GM12875 (cell line): ENCODE measurements at regions not wholly inside any gene's neighbourhood (a gene's known extent, or its start where the extent isn't known, plus 50 kb on each side); places are given as distances from the start of the nearest gene placed in this dataset.
"Not testable (repeated sequence)": the region's sequence is repeated elsewhere in the genome, so short reads cannot be mapped to it uniquely, and the experiment has no call there.

ENCODE experiments used
- H3K4me3 ChIP-seq: one replicate; pipeline ENCODE4 v1.5.1; 2011; ENCODE audit warnings: low read depth, low read length, control low read depth
- TF ChIP-seq, protein P1 (sequence below): IDR thresholded peaks from 2 replicates; pipeline ENCODE4 v1.5.1; 2011; ENCODE audit warnings: low read depth, mild to moderate bottlenecking, control low read depth, inconsistent platforms, low read length, moderate library complexity, borderline replicate concordance; ENCODE audit not compliant: insufficient read depth

DNA sequence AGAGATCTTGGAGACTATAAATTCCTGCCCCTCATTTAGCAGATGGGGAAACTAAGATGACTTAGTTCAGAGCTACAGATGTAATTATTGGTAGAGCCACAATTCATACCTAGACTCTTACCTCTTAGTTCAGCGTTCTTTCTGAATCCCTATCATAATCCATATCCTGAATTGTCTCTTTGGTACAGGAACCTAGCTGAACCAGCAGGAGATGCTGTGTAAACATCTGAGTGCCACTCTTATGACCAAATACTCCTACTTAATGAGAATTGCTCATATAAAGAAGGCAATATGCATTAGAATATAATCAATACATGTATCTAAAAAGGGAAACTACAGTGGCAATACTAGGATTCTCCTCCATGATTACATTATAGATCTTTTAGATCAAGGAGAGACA lies 459.0 kb downstream of the SIPA1L2 start:
- TF ChIP-seq, protein P1, sequence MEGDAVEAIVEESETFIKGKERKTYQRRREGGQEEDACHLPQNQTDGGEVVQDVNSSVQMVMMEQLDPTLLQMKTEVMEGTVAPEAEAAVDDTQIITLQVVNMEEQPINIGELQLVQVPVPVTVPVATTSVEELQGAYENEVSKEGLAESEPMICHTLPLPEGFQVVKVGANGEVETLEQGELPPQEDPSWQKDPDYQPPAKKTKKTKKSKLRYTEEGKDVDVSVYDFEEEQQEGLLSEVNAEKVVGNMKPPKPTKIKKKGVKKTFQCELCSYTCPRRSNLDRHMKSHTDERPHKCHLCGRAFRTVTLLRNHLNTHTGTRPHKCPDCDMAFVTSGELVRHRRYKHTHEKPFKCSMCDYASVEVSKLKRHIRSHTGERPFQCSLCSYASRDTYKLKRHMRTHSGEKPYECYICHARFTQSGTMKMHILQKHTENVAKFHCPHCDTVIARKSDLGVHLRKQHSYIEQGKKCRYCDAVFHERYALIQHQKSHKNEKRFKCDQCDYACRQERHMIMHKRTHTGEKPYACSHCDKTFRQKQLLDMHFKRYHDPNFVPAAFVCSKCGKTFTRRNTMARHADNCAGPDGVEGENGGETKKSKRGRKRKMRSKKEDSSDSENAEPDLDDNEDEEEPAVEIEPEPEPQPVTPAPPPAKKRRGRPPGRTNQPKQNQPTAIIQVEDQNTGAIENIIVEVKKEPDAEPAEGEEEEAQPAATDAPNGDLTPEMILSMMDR = no peak
- H3K4me3 ChIP-seq = no peak overlapping the region

DNA sequence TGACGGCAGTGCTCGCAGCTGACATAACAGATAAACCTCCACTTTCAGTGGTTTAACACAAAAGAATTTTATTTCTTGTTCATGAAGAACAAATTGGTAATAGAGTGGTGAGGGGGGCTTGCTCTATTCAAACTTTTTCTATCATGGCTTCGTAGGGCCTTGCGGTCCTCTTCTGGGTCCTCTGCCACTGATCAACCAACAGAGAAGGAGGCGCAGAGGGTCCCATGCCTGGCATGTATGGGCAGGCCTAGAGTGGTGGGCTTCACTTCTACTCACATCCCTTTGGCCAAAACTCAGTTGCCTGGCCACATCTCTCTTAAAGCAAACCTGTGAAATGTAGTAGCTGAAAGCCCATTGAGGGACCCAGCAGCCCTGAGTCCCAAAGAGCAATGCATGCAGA lies 460.5 kb downstream of the SIPA1L2 start:
- no peak overlapping the region for H3K4me3 ChIP-seq
- TF ChIP-seq, protein P1 = no peak

DNA sequence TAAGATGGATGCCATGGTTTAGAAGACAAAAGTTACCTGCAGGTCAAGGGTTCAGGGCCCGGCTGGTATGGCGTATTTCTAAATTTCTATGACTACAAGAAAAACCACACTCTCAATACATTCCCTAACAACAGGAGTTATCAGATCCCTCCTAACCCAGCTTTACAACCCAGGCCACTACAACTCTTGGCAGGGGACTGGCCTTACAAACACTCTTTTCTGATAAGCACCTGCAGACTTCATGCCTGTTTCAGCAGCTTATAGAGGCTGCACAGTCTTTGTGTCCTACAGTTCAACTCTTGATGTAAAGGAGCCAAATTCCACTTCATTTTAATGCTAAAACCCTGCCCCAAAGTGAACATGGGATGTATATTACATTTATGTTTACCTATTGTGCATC lies 461.4 kb downstream of the SIPA1L2 start:
- H3K4me3 ChIP-seq = no peak overlapping the region

DNA sequence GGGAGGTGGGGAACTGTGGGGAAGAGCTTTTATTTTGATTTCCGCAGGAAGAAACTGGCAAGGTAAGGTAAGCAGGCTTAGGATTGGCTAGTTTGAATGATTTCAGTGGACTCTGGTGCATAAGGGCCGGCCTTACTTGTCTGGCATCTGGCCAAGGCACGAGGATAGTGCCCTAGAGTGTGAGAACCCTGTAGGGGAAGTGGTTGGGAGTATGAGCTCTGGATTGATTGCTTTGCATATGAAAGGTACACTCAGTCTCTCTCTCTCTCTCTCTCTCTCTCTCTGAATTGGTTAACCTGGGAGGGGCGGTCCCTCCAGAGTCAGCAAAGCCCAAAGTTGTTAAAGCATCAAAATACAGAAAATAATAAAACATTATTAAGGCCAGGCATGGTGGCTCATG lies 463.0 kb downstream of the SIPA1L2 start:
- no peak overlapping the region for H3K4me3 ChIP-seq
- TF ChIP-seq, protein P1 = no peak

More for the DNA sequence above, 461.4 kb downstream of the SIPA1L2 start:
- TF ChIP-seq, protein P1 = no peak

DNA sequence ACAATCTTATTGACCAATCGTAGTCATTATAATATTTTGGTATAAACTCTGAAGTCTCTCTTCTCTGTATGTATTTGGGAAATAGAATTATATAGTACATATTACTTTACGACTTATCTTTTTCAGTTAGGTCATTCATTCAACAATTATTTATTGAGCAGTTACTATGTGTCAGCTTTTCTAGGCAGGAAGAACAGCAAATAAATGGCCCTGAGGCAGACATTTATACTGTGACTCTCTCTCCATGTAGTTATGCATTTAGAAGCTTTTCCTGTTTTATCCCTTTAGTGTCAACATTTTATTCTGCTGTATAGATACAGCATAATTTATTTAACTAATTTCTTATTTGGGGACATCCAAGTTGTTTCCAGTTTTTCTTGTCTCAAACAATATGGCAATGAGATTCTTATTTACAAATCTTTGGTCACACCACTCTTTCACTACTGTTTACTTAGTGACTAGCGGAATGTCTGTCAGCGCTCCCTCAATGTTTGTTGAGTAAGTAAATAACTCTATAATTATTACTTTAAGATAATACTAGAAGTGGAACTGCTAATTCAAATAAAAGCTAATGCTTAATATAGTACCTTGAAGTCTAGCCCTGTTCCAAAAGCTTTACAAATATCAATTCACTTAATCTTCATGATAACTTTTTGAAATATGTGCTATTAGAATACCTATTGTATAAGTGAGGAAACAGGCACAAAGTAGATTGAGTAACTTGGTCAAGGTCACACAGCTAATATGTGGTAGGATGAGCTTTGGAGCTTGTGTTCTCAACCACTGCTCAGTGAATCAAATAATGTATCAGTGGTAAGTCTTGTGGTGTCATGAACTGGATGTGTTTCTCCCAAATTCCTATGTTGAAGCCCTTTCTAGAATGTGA lies 465.6 kb downstream of the SIPA1L2 start:
- TF ChIP-seq, protein P1 = no peak
- no peak overlapping the region for H3K4me3 ChIP-seq

DNA sequence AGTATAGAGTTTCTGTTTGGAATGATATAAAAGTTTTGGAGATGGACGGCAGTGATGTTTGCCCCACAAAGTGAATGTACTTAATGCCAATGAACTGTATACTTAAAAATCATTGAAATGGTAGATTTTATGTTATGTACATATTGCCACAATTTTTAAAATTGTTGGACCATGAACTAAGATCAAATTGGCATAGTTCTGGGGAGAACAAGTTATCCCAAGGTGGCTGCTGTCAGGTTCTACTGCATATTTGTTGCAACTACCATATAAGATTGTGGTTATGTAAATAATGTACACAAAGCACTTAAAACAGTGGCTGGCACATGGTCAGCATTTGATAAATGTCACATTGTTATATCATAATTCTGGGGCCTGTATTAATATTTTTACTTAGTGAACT lies 466.4 kb downstream of the SIPA1L2 start:
- no peak overlapping the region for H3K4me3 ChIP-seq
- TF ChIP-seq, protein P1 = no peak

DNA sequence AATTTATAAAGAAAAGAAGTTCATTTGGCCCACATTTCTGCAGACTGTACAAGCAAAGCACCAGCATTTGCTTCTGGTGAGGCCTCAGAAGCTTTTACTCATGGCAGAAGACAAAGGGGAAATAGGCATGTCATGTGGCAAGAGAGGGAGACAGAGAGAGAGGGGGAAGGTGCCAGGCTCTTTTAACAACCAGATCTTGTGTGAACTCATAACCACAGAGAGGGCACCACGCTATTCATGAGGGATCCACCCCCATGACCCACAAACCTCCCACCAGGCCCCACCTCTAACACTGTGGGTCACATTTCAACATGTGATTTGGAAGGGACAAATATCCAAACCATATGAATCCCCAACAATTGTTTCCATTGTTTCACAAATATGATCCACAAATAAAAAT lies 467.9 kb downstream of the SIPA1L2 start:
- no peak overlapping the region for H3K4me3 ChIP-seq
- TF ChIP-seq, protein P1 = no peak

DNA sequence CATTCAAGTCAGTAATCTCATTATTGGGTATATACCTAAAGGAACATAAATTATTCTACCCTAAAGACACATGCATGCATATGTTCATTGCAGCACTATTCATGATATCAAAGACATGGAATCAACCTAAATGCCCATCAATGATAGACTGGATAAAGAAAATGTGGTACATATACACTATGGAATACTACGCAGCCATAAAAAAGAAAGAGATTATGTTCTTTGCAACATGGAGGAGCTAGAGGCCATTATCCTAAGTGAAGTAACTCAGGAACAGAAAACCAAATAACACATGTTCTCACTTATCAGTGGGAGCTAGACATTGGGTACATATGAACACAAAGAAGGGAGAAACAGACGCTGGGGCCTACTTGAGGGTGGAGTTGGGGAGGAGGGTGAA lies 471.4 kb downstream of the SIPA1L2 start:
- H3K4me3 ChIP-seq = not testable (repeated sequence)

DNA sequence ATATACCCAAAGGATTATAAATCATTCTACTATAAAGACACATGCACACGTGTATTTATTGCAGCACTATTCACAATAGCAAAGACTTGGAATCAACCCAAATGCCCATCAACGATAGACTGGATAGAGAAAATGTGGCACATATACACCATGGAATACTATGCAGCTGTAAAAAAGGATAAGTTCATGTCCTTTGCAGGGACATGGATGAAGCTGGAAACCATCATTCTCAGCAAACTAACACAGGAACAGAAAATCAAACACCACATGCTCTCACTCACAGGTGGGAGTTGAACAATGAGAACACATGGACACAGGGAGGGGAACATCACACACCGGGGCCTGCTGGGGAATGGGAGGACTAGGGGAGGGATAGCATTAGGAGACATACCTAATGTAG lies 473.9 kb downstream of the SIPA1L2 start:
- not testable (repeated sequence) for H3K4me3 ChIP-seq
